OCI-LY1 (cell line): ENCODE measurements at regions not wholly inside any gene's neighbourhood (a gene's known extent, or its start where the extent isn't known, plus 50 kb on each side); places are given as distances from the start of the nearest gene placed in this dataset.

ENCODE experiments used
- CTCF ChIP-seq: fragments of 200-600 bp; sonication (generic), shearing (Covaris generic); IDR thresholded peaks from 2 replicates; pipeline ENCODE4 v1.5.1; 2017; ENCODE audit warnings: mild to moderate bottlenecking, antibody characterized with exemption, low read length, moderate library complexity, mixed read lengths
- EZH2 ChIP-seq: fragments of 200-600 bp; sonication (generic), shearing (Covaris generic); IDR thresholded peaks from 2 replicates; pipeline ENCODE4 v1.8.0; 2017; ENCODE audit warnings: borderline replicate concordance, mixed run types, mild to moderate bottlenecking, antibody characterized with exemption, low read length, moderate library complexity, mixed read lengths

- TF ChIP-seq CTCF (no peak), EZH2 (no peak)
Measured at GRCh38 chr3:104521606-104522336, 844.9 kb upstream of the ALCAM start.
